ENCODE measurements at regions not wholly inside any gene's neighbourhood (a gene's known extent, or its start where the extent isn't known, plus 50 kb on each side); places are given as distances from the start of the nearest gene placed in this dataset.

- Histone ChIP-seq H3K79me2 (ENCODE audit: control insufficient read depth, insufficient read depth, low read length) (no peaks in the 10 kb centered on the region), H4K20me1 (replicated peaks; ENCODE audit: control insufficient read depth, insufficient read depth, low read length) (no peaks in the 10 kb centered on the region), H3K36me3 (ENCODE audit: control insufficient read depth, insufficient read depth, low read length) (no peaks in the 10 kb centered on the region), H3K27me3 (ENCODE audit: control insufficient read depth in 2 of 2, insufficient read depth in 2 of 2, low read length in 2 of 2) (0 out of 5 replicates have a peak, but pooled peaks cover 2 to 5% of the 10 kb centered on the region in 2 experiments), H3K27ac (ENCODE audit: extremely low read depth, low read depth, low read length) (no peak overlapping the region), H2AFZ (ENCODE audit: low read depth, low read length) (no peak overlapping the region), H3K4me1 (replicated peaks in 1 of 2; ENCODE audit: control insufficient read depth in 2 of 2, insufficient read depth in 2 of 2, low read length in 2 of 2) (no peaks in the 10 kb centered on the region), H3K4me2 (ENCODE audit: insufficient read depth, low read length) (no peak overlapping the region), H3K9ac (ENCODE audit: insufficient read depth in 1 of 2, low read depth in 2 of 2, low read length in 2 of 2) (no peak overlapping the region), H3K9me3 (replicated peaks; ENCODE audit: control insufficient read depth, insufficient read depth, low read depth, low read length) (no peaks in the 10 kb centered on the region), H3K4me3 (no peak overlapping the region), H3K9me1 (ENCODE audit: control insufficient read depth, insufficient read depth, low read length) (no peaks in the 10 kb centered on the region)
- ChIA-PET POLR2A (no interaction called here), CTCF (ENCODE audit: low intra/inter-chr PET ratio) (no interaction called here)
- no peak for TF ChIP-seq YY1 (IDR thresholded peaks at IDR 0.05; ENCODE audit: borderline replicate concordance in 1 of 3, control insufficient read depth in 1 of 3, extremely low read depth in 1 of 3, insufficient read depth in 3 of 3, insufficient read length in 1 of 3, insufficient replicate concordance in 2 of 3, low read depth in 1 of 3, low read length in 2 of 3)
- TF ChIP-seq, protein P1, sequence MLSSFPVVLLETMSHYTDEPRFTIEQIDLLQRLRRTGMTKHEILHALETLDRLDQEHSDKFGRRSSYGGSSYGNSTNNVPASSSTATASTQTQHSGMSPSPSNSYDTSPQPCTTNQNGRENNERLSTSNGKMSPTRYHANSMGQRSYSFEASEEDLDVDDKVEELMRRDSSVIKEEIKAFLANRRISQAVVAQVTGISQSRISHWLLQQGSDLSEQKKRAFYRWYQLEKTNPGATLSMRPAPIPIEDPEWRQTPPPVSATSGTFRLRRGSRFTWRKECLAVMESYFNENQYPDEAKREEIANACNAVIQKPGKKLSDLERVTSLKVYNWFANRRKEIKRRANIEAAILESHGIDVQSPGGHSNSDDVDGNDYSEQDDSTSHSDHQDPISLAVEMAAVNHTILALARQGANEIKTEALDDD (IDR thresholded peaks at IDR 0.05): no peak
- no peak for TF ChIP-seq RBM39 (optimal IDR thresholded peaks at IDR 0.05; ENCODE audit: low read depth, low read length)
- TF ChIP-seq RBM25 (IDR thresholded peaks at IDR 0.05; ENCODE audit: low read depth, low read length, severe bottlenecking): no peak
- no peak for TF ChIP-seq PHB2 (IDR thresholded peaks at IDR 0.05; ENCODE audit: low read depth)
- no peak for TF ChIP-seq MXD1 (CRISPR knock-in tag; IDR thresholded peaks at IDR 0.05; ENCODE audit: borderline replicate concordance, poor library complexity, severe bottlenecking)
- no peak for TF ChIP-seq SRSF1 (IDR thresholded peaks at IDR 0.05; ENCODE audit: low read depth, low read length)
- TF ChIP-seq POLR3G (IDR thresholded peaks at IDR 0.05; ENCODE audit: extremely low read depth, insufficient read length, insufficient replicate concordance): no peak
- no peak for TF ChIP-seq NR2F6 (CRISPR knock-in tag; IDR thresholded peaks at IDR 0.05)
- no peak for TF ChIP-seq SIN3B (IDR thresholded peaks at IDR 0.05; ENCODE audit: low read depth)
- no peak for TF ChIP-seq MBD1 (CRISPR knock-in tag; IDR thresholded peaks at IDR 0.05)
- no peak for TF ChIP-seq ZC3H4 (CRISPR knock-in tag; IDR thresholded peaks at IDR 0.05; ENCODE audit: borderline replicate concordance)
- TF ChIP-seq GTF2F1 (IDR thresholded peaks at IDR 0.05; ENCODE audit: low read depth, low read length): no peak
- TF ChIP-seq, protein P2, sequence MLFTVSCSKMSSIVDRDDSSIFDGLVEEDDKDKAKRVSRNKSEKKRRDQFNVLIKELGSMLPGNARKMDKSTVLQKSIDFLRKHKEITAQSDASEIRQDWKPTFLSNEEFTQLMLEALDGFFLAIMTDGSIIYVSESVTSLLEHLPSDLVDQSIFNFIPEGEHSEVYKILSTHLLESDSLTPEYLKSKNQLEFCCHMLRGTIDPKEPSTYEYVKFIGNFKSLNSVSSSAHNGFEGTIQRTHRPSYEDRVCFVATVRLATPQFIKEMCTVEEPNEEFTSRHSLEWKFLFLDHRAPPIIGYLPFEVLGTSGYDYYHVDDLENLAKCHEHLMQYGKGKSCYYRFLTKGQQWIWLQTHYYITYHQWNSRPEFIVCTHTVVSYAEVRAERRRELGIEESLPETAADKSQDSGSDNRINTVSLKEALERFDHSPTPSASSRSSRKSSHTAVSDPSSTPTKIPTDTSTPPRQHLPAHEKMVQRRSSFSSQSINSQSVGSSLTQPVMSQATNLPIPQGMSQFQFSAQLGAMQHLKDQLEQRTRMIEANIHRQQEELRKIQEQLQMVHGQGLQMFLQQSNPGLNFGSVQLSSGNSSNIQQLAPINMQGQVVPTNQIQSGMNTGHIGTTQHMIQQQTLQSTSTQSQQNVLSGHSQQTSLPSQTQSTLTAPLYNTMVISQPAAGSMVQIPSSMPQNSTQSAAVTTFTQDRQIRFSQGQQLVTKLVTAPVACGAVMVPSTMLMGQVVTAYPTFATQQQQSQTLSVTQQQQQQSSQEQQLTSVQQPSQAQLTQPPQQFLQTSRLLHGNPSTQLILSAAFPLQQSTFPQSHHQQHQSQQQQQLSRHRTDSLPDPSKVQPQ (CRISPR knock-in tag; IDR thresholded peaks at IDR 0.05; ENCODE audit: borderline replicate concordance): no peak
- no peak for TF ChIP-seq STAG1 (CRISPR knock-in tag; IDR thresholded peaks at IDR 0.05; ENCODE audit: borderline replicate concordance)
- WGBS (ENCODE audit: insufficient coverage, low coverage, missing lambda C conversion rate): 0% methylated on average over 1 of the region's 1 CpG
- no peak for FAIRE-seq
- intact Hi-C loops (cut with micrococcal nuclease) (no loop called here), in situ Hi-C loops (cut with MboI) (loop anchor here (5.0 kb wide), 1 partner anchor 67 kb away; no protein-coding TSS in a partner anchor)
- no TSS peak for BruUV-seq (replicated peaks)
- DNase-seq (ENCODE audit: extremely low read depth in 1 of 4, low spot score in 3 of 4): no peak
- ATAC-seq: no peak
Observed at GRCh38 chr5:72760259-72760658, 56.2 kb upstream of the TNPO1 start.
